Type B pancreatic cell (in vitro differentiated cells): ENCODE measurements at regions not wholly inside any gene's neighbourhood (a gene's known extent, or its start where the extent isn't known, plus 50 kb on each side); places are given as distances from the start of the nearest gene placed in this dataset.

Experiments used
- DNase-seq: peaks from one replicate; pipeline ENCODE4 v3.0.0; 2021; ENCODE audit warnings: mixed read lengths; ENCODE audit not compliant: unreplicated experiment; ENCODE audit errors: extremely low spot score
- H3K27ac Mint-ChIP-seq: 2 replicates; pipeline ENCODE4 v1.8.0; 2021; ENCODE audit warnings: mild to moderate bottlenecking, mixed read lengths
- H3K27me3 Mint-ChIP-seq: 2 replicates; pipeline ENCODE4 v1.8.0; 2021; ENCODE audit warnings: mixed read lengths
- H3K36me3 Mint-ChIP-seq: 2 replicates; pipeline ENCODE4 v1.8.0; 2021; ENCODE audit warnings: mixed read lengths
- H3K4me1 Mint-ChIP-seq: one replicate; pipeline ENCODE4 v1.8.0; 2021; ENCODE audit warnings: mixed read lengths; ENCODE audit not compliant: unreplicated experiment
- H3K4me3 Mint-ChIP-seq: 2 replicates; pipeline ENCODE4 v1.8.0; 2021; ENCODE audit warnings: mild to moderate bottlenecking, mixed read lengths
- H3K9me3 Mint-ChIP-seq: 2 replicates; pipeline ENCODE4 v1.8.0; 2021; ENCODE audit warnings: mixed read lengths
- TF ChIP-seq, protein P1 (sequence below): fragments of 200-600 bp; sonication (generic); conservative IDR thresholded peaks from 2 replicates; pipeline ENCODE4 v1.5.0; 2021; ENCODE audit warnings: antibody characterized with exemption, mild to moderate bottlenecking

- peaks cover 7% of the 10 kb centered on the region for H3K4me1 Mint-ChIP-seq
- H3K27me3 Mint-ChIP-seq, result no peaks in the 10 kb centered on the region
- TF ChIP-seq, protein P1, sequence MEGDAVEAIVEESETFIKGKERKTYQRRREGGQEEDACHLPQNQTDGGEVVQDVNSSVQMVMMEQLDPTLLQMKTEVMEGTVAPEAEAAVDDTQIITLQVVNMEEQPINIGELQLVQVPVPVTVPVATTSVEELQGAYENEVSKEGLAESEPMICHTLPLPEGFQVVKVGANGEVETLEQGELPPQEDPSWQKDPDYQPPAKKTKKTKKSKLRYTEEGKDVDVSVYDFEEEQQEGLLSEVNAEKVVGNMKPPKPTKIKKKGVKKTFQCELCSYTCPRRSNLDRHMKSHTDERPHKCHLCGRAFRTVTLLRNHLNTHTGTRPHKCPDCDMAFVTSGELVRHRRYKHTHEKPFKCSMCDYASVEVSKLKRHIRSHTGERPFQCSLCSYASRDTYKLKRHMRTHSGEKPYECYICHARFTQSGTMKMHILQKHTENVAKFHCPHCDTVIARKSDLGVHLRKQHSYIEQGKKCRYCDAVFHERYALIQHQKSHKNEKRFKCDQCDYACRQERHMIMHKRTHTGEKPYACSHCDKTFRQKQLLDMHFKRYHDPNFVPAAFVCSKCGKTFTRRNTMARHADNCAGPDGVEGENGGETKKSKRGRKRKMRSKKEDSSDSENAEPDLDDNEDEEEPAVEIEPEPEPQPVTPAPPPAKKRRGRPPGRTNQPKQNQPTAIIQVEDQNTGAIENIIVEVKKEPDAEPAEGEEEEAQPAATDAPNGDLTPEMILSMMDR, result no peak
- H3K36me3 Mint-ChIP-seq, result no peaks in the 10 kb centered on the region
- H3K27ac Mint-ChIP-seq, result no peak overlapping the region
- no peak for DNase-seq
- H3K4me3 Mint-ChIP-seq, result no peak overlapping the region
- H3K9me3 Mint-ChIP-seq, result peaks cover 4% of the 10 kb centered on the region
These were observed 220.2 kb upstream of the CPNE8 start for GRCh38 chr12:39125566-39125965.

DNA sequence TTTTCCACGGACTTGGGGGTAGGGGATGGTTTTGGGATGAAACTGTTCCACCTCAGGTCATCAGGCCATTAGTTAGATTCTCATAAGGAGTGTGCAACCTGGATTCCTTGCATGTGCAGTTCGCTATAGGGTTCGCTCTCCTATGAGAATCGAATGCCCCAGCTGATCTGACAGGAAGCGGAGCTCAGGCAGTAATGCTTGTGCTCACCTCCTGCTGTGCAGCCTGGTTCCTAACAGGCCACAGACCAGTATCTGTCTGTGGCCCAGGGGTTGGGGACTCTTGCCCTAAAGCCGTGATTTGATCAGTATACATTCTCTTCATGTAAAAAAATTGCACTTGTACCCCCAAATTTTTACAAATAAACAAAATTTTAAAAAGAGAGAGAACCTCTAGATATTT is 219.4 kb upstream of the CPNE8 start:
- H3K27me3 Mint-ChIP-seq, result no peaks in the 10 kb centered on the region
- no peaks in the 10 kb centered on the region for H3K36me3 Mint-ChIP-seq
- no peak overlapping the region for H3K4me3 Mint-ChIP-seq
- TF ChIP-seq, protein P1, result no peak
- DNase-seq, result no peak
- H3K9me3 Mint-ChIP-seq, result peaks cover 4% of the 10 kb centered on the region
- H3K4me1 Mint-ChIP-seq, result peaks cover 7% of the 10 kb centered on the region
- no peak overlapping the region for H3K27ac Mint-ChIP-seq

DNA sequence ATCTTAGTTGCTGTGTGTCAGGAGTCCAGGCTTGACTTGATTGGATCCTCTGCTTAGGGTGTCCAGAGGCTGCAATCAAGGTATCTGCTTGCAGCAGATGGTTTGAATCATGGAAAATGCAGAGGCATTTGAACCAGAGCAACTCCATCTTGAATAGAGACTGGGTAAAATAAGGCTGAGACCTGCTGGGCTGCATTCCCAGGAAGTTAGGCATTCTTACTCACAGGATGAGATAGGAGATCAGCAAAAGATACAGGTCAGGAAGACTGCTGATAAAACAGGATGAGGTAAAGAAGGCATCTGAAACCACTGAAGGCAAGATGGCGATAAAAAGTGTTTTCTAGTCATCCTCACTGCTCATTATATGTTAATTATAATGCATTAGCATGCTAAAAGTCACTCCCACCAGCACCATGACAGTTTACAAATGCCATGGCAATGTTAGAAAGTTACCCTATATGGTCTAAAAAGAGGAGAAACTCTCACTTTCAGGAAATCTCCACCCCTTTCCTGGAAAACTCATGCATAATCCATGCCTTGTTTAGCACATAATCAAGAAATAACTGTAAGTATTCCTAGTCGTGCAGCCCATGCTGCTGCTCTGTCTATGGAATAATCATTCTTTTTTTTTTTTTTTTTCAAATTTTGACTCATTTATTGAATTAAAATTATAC is 218.3 kb upstream of the CPNE8 start:
- TF ChIP-seq, protein P1, result no peak
- Mint-ChIP-seq H3K4me1 (peaks cover 7% of the 10 kb centered on the region), H3K36me3 (no peaks in the 10 kb centered on the region), H3K27ac (no peak overlapping the region), H3K4me3 (no peak overlapping the region), H3K9me3 (peaks cover 4% of the 10 kb centered on the region), H3K27me3 (no peaks in the 10 kb centered on the region)
- DNase-seq, result no peak

GRCh38 chr12:39122562-39123204 is 217.3 kb upstream of the CPNE8 start:
- H3K27ac Mint-ChIP-seq, result no peak overlapping the region
- no peak overlapping the region for H3K4me3 Mint-ChIP-seq
- no peaks in the 10 kb centered on the region for H3K36me3 Mint-ChIP-seq
- DNase-seq, result no peak
- H3K4me1 Mint-ChIP-seq, result peaks cover 7% of the 10 kb centered on the region
- TF ChIP-seq, protein P1, result no peak
- peaks cover 4% of the 10 kb centered on the region for H3K9me3 Mint-ChIP-seq
- H3K27me3 Mint-ChIP-seq, result no peaks in the 10 kb centered on the region

- no peak overlapping the region for H3K4me3 Mint-ChIP-seq
These were observed 211.5 kb upstream of the CPNE8 start for GRCh38 chr12:39116861-39117260.

More at GRCh38 chr12:39116861-39117260, 211.5 kb upstream of the CPNE8 start:
- Mint-ChIP-seq H3K9me3 (no peaks in the 10 kb centered on the region), H3K36me3 (no peaks in the 10 kb centered on the region), H3K27me3 (no peaks in the 10 kb centered on the region), H3K27ac (no peak overlapping the region), H3K4me1 (no peaks in the 10 kb centered on the region)
- no peak for DNase-seq
- TF ChIP-seq, protein P1, result no peak
